HEK293T (cell line): ENCODE measurements at regions not wholly inside any gene's neighbourhood (a gene's known extent, or its start where the extent isn't known, plus 50 kb on each side); places are given as distances from the start of the nearest gene placed in this dataset.

ENCODE experiments used
- CTCF ChIA-PET: fragments of 350-600 bp; formaldehyde crosslinking; extraction: SDS; loops from one replicate; lab custom pipeline; 2021; ENCODE audit warnings: antibody characterized with exemption, inconsistent platforms; lab: Yijun Ruan, JAX
- POLR2A ChIA-PET: fragments of 350-600 bp; formaldehyde crosslinking; extraction: SDS; loops from one replicate; lab custom pipeline; 2020; ENCODE audit warnings: antibody characterized with exemption, inconsistent platforms; lab: Yijun Ruan, JAX
- DNase-seq: peaks from one replicate; pipeline ENCODE4 v3.0.0; 2012; ENCODE audit warnings: mixed read lengths; ENCODE audit errors: extremely low spot score
- ARNT ChIP-seq: fragments of 450-650 bp; IDR thresholded peaks from 2 replicates; pipeline ENCODE4 v1.6.1; 2017; ENCODE audit warnings: mild to moderate bottlenecking
- BHLHE40 ChIP-seq: fragments of 450-650 bp; IDR thresholded peaks from 2 replicates; pipeline ENCODE4 v1.6.1; 2016; ENCODE audit warnings: mild to moderate bottlenecking, moderate library complexity, borderline replicate concordance
- CTBP1 ChIP-seq: fragments of 450-650 bp; IDR thresholded peaks from 2 replicates; pipeline ENCODE4 v1.6.1; 2016; ENCODE audit warnings: borderline replicate concordance
- ELF4 ChIP-seq: fragments of 450-650 bp; IDR thresholded peaks from 2 replicates; pipeline ENCODE4 v1.6.1; 2017; ENCODE audit warnings: antibody characterized with exemption
- FOXA1 ChIP-seq: fragments of 450-650 bp; IDR thresholded peaks from 2 replicates; pipeline ENCODE4 v1.6.1; 2016; ENCODE audit warnings: mild to moderate bottlenecking
- FOXK2 ChIP-seq: fragments of 450-650 bp; IDR thresholded peaks from 2 replicates; pipeline ENCODE4 v1.6.1; 2016; ENCODE audit warnings: mild to moderate bottlenecking
- FOXM1 ChIP-seq: fragments of 450-650 bp; IDR thresholded peaks from 2 replicates; pipeline ENCODE4 v1.6.1; 2017; ENCODE audit warnings: mild to moderate bottlenecking, borderline replicate concordance
- HDGF ChIP-seq: fragments of 450-650 bp; IDR thresholded peaks from 2 replicates; pipeline ENCODE4 v1.6.1; 2017; ENCODE audit warnings: antibody characterized with exemption, borderline replicate concordance
- L3MBTL2 ChIP-seq: fragments of 450-650 bp; conservative IDR thresholded peaks from 2 replicates; pipeline ENCODE4 v1.6.1; 2016; ENCODE audit warnings: mild to moderate bottlenecking
- LEF1 ChIP-seq: fragments of 450-650 bp; IDR thresholded peaks from 2 replicates; pipeline ENCODE4 v1.6.1; 2017; ENCODE audit warnings: mild to moderate bottlenecking, borderline replicate concordance
- NFRKB ChIP-seq: fragments of 450-650 bp; IDR thresholded peaks from 2 replicates; pipeline ENCODE4 v1.6.1; 2016; ENCODE audit warnings: mild to moderate bottlenecking, moderate library complexity
- SP1 ChIP-seq: fragments of 450-650 bp; IDR thresholded peaks from 2 replicates; pipeline ENCODE4 v1.6.1; 2017
- SUZ12 ChIP-seq: fragments of 450-650 bp; IDR thresholded peaks from 2 replicates; pipeline ENCODE4 v1.6.1; 2016; ENCODE audit warnings: mild to moderate bottlenecking
- TARDBP ChIP-seq: fragments of 450-650 bp; IDR thresholded peaks from 2 replicates; pipeline ENCODE4 v1.6.1; 2016
- ZNF384 ChIP-seq: fragments of 450-650 bp; IDR thresholded peaks from 2 replicates; pipeline ENCODE4 v1.6.1; 2016
- TF ChIP-seq, protein P1 (sequence below): fragments of 450-650 bp; IDR thresholded peaks from 2 replicates; pipeline ENCODE4 v1.6.1; 2016

DNA sequence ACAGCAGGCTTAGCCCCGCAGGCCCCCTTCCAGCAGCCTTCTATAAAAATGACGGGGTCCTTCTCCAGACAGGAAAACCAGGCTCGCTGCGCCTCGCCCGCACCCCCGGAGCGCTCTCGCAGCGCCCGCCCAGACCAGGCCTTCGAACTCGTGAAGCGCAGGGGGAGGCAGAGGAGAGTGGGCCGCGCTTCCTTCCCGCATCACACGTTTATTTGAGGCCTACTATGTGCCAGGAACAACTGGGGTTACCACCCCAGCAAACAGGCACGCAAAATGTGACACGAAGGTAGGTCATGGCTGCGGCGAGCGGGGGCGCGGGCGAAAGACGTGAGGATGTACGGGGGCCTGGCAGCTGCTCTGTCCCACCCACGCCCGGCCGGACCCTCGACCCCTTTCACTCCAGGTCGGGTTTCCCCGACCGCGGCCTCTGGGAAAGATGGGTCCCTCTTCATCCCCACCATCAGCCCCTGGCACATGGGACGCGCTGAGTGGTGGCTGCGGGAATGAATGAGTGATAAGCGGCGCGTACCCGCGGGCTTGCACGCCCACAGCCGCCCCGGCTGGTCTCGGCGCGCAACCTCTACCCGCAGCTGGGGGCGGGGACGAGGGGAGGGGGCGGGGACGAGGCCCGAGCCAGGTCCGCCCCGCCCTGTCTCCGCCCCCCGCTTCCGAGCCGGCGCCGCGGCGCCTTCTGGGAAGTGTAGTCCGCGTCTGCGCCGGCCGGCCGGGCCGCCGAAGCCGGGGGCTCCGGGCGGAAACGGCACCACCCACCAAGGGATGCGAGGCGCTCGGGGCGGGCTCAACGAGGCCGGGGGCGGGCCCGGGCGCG, 59.1 kb downstream of the ZNF467 start:
- peak; percentile 100 for DNase-seq
- TF ChIP-seq L3MBTL2: peak; percentile 76
- no peak for TF ChIP-seq SUZ12
- POLR2A ChIA-PET: interaction anchor here (0.6 to 2.2 kb wide), 6 partner anchors 10 to 90 kb away, joined by 3 to 8 read pairs (median 4); no protein-coding TSS in a partner anchor
- CTCF ChIA-PET: interaction anchor here (2.6 kb wide), 1 partner anchor 52 kb away, joined by 17 read pairs; no protein-coding TSS in a partner anchor

- TF ChIP-seq, protein P1, sequence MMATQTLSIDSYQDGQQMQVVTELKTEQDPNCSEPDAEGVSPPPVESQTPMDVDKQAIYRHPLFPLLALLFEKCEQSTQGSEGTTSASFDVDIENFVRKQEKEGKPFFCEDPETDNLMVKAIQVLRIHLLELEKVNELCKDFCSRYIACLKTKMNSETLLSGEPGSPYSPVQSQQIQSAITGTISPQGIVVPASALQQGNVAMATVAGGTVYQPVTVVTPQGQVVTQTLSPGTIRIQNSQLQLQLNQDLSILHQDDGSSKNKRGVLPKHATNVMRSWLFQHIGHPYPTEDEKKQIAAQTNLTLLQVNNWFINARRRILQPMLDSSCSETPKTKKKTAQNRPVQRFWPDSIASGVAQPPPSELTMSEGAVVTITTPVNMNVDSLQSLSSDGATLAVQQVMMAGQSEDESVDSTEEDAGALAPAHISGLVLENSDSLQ: no peak
- TF ChIP-seq SUZ12 (no peak), LEF1 (no peak), TARDBP (no peak), L3MBTL2 (no peak), NFRKB (no peak), SP1 (no peak), BHLHE40 (no peak), ARNT (no peak), FOXA1 (no peak), FOXK2 (no peak), HDGF (no peak), FOXM1 (no peak), ZNF384 (no peak), ELF4 (no peak), CTBP1 (no peak)
- DNase-seq: no peak
- ChIA-PET CTCF (no interaction called here), POLR2A (interaction anchor here (1.8 to 2.2 kb wide), 2 partner anchors 51 to 89 kb away, joined by 5 to 7 read pairs; no protein-coding TSS in a partner anchor)
Observed at GRCh38 chr7:149713731-149714068, 59.7 kb downstream of the ZNF467 start.

GRCh38 chr7:149713061-149713730, 60.2 kb downstream of the ZNF467 start:
- ChIA-PET POLR2A (no interaction called here), CTCF (no interaction called here)
- DNase-seq: no peak
- TF ChIP-seq L3MBTL2: no peak
- TF ChIP-seq ARNT: no peak
- TF ChIP-seq FOXK2: no peak
- no peak for TF ChIP-seq TARDBP
- no peak for TF ChIP-seq BHLHE40
- TF ChIP-seq ELF4: no peak
- TF ChIP-seq CTBP1: no peak
- TF ChIP-seq FOXM1: no peak
- no peak for TF ChIP-seq SUZ12
- TF ChIP-seq LEF1: no peak
- no peak for TF ChIP-seq NFRKB
- no peak for TF ChIP-seq ZNF384
- TF ChIP-seq FOXA1: no peak
- no peak for TF ChIP-seq SP1
- TF ChIP-seq, protein P1: no peak
- TF ChIP-seq HDGF: no peak

DNA sequence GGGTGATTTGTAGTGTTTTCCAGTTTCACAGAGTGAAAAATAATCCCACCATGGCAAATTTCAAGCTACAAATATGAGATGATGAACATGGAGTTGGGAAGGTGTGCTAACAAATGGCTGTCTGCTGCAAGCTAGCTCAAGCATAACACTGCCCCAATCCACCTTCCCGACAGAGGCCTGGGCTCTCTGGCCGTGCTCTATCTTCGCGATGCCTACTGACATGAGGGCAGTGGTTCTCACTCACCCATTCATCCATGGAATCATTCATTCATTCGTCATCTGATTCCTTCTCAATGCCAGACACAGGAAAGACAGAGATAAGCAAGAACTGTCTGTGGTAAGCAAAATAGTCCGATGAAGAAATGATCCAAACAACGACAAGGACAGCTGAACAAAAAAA, 65.4 kb downstream of the ZNF467 start:
- TF ChIP-seq NFRKB: no peak
- TF ChIP-seq FOXA1: no peak
- no peak for TF ChIP-seq TARDBP
- TF ChIP-seq ZNF384: no peak
- no peak for TF ChIP-seq HDGF
- TF ChIP-seq ELF4: no peak
- TF ChIP-seq SUZ12: no peak
- TF ChIP-seq, protein P1: no peak
- TF ChIP-seq FOXK2: no peak
- no peak for TF ChIP-seq SP1
- no peak for TF ChIP-seq L3MBTL2
- TF ChIP-seq ARNT: no peak
- TF ChIP-seq LEF1: no peak
- no peak for DNase-seq
- ChIA-PET POLR2A (no interaction called here), CTCF (interaction anchor here (0.6 to 1.2 kb wide), 2 partner anchors 45 to 1201 kb away, joined by 3 to 6 read pairs; no protein-coding TSS in a partner anchor)

DNA sequence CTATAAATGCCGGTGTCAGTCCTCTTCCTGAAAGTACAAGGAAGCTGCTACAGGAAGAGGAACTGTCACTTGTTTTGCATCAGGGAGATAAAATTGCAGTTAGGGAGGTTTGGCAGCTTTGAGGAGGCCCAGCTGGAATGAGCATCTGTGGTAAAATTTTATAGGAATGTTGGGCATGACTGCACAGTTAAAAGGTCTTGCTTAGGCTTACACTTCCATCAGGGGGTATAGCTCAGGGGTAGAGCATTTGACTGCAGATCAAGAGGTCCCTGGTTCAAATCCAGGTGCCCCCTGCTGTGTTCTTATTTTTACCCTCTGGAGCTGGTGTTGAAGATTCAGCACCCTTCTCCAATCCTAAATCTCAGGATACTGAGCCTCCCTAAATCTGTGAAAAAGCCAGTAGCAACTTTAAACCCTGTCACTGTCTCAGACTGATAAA, 65.9 kb downstream of the ZNF467 start:
- CTCF ChIA-PET: interaction anchor here (0.6 to 1.2 kb wide), 3 partner anchors 35 to 1201 kb away, joined by 3 to 6 read pairs (median 3); no protein-coding TSS in a partner anchor
- DNase-seq: no peak
- TF ChIP-seq L3MBTL2 (no peak), TARDBP (no peak), SUZ12 (no peak), CTBP1 (no peak), ELF4 (no peak), FOXM1 (no peak), ARNT (no peak)
- TF ChIP-seq, protein P1: no peak
- POLR2A ChIA-PET: no interaction called here
